OCI-M1 (cell line): ENCODE measurements at regions not wholly inside any gene's neighbourhood (a gene's known extent, or its start where the extent isn't known, plus 50 kb on each side); places are given as distances from the start of the nearest gene placed in this dataset.

Experiments
- DNase-seq: peaks from one replicate; lab custom pipeline; 2025; lab: John Stamatoyannopoulos, UW

GRCh38 chr3:27861046-27862036 lies 139.2 kb upstream of the EOMES start:
- DNase-seq: no peak

GRCh38 chr3:27865731-27866130 lies 143.6 kb upstream of the EOMES start:
- no peak for DNase-seq

DNA sequence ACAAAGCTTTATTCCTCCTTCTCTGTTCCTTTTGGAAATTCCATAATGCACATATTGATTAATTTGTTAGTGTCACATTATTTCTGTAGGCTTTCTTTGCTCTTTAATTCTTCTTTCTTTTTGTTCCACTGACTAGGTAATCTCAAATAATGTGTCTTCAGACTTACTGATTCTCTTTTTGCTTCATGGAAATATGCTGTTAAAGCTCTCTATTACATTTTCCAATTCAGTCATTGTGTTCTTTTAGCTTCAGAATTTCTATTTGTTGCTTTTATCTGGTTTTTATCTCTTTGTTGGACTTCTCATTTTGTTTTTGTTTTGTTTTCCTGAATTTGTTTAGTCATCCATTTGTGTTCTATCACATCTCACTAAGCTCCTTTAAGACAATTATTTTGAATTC lies 147.0 kb upstream of the EOMES start:
- DNase-seq: no peak

DNA sequence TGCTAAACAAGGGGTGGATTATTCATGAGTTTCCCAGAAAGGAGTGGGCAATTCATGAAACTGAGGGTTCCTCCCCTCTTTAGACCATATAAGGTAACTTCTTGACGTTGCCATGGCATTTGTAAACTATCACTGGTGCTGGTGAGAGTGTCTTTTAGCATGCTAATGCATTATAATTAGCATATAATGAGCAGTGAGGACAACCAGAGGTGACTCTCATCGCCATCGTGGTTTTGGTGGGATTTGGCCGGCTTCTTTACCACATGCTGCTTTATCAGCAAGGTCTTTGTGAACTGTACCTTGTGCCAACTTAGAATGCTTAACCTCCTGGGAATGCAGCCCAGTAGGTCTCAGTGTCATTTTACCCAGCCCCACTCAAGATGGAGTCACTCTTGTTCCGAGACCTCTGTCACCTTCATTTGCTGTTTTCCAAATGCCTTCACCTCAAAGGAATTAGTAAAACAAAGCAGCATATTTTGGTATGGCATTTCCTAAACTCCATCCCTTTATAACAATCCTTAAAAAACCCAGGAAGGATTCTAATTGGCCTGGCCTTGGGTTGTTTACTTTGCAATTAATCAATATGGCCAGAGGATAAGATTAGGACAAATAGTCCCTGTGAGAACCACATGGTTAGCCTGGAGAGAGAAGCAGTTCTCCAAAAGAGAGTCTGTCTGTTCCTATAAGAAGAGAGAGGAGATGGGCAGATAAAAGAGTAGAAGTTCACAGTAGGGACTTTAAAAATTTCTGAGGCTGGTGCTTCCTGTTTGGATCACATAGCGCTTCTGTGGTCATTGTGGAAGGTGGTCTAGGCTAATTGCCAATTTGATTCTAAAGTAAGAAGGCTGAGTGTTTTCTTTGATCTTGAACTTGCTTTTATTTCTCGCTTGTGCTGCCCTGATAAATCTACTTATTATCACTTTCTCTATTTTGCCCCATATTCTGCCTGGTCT lies 155.2 kb upstream of the EOMES start:
- no peak for DNase-seq

- peak; percentile 9 for DNase-seq
Observed at GRCh38 chr3:27878014-27878383, 155.9 kb upstream of the EOMES start.

- peak; percentile 15 for DNase-seq
Observed at GRCh38 chr3:27880969-27881892, 159.1 kb upstream of the EOMES start.

DNA sequence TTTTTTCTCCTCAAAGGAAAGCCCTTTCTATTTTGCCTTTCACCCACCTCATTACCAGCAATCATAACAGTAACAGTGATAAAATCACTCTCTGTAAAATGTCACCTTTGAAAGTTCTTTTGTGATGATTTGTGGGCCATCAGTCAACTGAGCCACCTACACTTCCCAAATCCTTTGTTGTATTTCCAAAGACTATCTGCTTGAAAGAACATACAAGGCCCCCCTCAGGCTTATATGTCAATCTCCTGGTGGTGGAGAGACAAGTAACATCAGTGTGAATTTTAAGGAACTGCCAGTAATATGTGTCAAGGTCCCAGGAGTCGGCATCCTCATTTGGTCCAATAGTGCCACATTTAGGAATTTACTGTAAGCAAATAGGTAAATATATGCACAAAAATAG lies 161.1 kb upstream of the EOMES start:
- no peak for DNase-seq

GRCh38 chr3:27885641-27886040 lies 163.5 kb upstream of the EOMES start:
- DNase-seq: no peak

GRCh38 chr3:27888562-27888961 lies 166.4 kb upstream of the EOMES start:
- no peak for DNase-seq

- no peak for DNase-seq
Observed at GRCh38 chr3:27889745-27890144, 167.6 kb upstream of the EOMES start.

- no peak for DNase-seq
Observed at GRCh38 chr3:27900316-27900715, 178.2 kb upstream of the EOMES start.

DNA sequence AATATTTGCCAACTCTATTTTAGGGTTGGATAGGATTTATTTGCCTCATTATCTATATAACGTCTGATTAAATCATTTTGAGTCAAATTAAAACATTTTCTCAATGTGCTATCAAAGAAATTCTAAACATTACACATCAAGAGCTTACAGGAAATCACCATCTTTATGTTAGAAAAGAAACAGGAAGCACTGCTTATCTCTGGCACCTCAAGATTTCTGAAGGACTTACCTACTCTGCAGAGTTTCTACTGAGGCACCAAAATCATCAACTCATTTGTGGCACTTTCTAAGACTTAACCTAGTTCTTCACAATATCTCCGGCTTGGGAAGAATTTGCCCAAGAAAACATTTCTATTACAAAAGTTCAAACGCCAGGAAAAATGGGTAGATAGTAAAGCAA lies 181.3 kb upstream of the EOMES start:
- no peak for DNase-seq

GRCh38 chr3:27905625-27906024 lies 183.5 kb upstream of the EOMES start:
- DNase-seq: no peak

GRCh38 chr3:27907148-27907547 lies 185.0 kb upstream of the EOMES start:
- DNase-seq: no peak

- DNase-seq: no peak
Observed at GRCh38 chr3:27907929-27908328, 185.8 kb upstream of the EOMES start.

DNA sequence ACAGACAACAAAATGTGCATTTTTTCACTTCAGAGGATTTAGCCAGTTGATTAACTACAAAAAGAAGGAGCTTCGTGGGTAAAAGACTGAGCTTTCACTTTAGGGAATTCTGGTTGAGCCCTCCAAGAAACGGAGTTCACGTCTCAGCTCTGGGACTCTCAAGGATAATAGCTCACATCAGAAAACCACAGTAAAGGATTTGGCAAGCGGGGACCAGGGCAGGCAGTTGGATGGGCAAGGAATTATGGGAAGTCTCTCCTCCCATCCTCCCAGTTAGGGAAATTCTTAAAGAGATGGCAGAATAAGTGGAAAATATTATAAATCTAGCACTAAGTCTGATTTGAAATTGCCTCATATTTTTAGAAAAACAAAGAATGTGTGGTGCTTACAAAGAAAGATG lies 188.3 kb upstream of the EOMES start:
- no peak for DNase-seq

DNA sequence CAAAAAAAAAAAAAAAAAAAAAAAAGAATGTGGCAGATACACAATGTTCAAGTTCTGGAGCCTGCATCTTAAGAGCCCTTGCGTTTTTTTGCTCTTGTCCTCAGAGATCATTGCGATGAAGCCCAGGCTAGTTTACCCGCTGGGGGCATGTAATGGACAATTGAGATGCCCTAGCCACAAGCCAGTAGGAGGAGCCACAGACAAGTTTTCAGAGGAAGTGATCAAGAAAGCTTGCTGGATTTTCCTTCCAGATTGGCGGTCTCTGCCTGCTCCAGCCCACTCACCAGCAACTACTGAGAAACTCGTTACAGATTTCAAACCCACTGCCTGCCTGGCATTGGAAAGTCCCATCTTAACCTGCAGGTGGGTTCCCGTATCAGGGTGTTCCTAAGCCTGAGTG lies 192.1 kb upstream of the EOMES start:
- peak; percentile 8 for DNase-seq

DNA sequence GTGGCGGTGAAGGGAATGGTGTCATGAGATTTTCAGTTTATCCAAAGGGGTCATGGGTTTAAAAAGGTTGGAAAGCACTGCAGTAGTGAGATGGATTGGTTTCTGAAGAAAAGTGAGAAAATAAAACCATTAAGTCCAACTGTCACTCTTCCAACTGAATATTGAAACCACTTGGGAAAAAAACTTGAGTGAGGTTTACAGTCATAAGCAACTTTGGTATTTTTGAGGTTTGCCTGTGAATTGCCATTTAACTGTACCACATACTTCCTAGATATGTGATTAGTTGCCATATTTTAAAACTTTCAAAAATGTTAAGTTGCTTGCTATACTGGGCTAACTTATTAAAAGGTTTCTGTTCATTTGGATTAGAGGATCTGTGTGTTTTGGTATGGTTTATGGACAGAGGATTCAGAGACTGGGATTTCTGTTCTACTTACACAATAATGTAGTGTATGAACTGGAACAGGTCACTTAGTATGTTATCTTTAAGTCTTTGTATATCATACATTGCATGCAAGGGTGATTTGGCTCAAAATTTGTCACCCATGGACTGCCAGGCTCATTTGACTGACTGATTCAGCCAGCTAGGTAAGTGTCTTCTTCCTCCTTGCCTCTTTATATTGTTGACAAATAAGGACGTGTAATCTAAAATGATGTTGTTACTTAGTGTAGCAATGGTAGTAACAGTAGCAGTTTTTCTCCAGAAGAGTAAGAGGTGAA lies 201.4 kb upstream of the EOMES start:
- DNase-seq: no peak

DNA sequence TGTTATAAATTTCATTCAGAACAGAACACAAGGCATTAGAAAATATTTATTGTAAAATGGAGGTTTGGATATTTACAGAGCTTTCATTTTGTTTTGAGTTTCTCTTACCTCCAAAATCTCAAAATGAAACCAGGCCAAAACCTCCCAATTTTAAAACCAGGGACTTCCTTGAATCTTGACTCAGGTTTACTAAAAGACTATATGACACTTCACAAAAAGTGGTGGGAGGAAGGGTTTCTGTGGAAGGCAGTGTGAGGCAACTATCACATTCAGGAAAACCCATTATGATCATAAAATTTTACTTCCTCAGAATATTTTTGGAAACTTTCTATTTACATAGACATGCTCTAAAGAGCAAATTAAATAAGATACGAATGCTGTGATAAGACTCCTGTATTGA lies 205.8 kb upstream of the EOMES start:
- DNase-seq: peak; percentile 6

DNA sequence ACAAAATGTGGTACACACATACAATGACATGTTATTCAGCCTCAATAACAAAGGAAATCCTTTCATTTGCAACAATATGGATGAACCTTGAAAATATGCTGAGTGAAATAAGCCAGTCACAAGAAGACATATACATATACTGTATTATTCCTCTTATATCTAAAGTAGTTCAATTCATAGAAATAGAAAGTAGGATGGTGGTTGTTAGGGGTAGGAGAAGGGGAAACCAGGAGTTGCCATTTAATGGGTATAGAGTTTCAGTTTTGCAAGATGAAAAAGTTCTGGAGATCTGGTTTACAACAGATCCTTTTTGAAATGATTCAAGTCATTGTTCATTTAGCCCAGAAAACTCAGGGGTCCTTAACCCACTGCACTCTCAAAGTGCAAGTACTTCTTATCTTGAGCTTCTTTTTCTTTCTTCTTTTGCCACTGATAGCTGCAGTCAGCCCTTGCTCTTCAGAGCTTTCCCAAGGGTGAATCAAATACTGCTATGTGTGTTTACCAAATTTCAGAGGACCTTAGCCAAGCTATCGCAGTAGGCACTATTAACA lies 208.0 kb upstream of the EOMES start:
- DNase-seq: no peak

DNA sequence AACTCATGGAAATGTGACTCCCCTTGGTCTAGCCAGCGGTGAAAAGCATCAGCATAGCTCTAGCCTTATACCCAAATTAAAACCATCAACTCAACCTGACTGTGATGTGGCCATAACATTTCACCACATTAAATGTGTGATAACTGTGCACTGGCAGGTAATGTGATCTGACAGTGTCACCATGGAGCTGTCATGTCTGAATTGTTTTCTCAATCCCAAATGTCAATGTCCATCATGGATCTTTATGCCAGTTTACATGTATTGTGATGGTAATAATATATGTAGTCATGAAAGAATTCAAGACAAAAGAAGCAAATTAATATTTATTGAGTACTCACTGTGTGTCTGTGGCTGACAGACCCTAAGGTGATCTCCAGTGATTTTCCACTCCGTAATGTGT lies 213.4 kb upstream of the EOMES start:
- no peak for DNase-seq
